Neural cell (in vitro differentiated cells): ENCODE measurements at regions not wholly inside any gene's neighbourhood (a gene's known extent, or its start where the extent isn't known, plus 50 kb on each side); places are given as distances from the start of the nearest gene placed in this dataset.

Experiments used
- EP300 ChIP-seq: fragments of 450-650 bp; conservative IDR thresholded peaks from 2 replicates; pipeline ENCODE4 v1.6.1; 2014; ENCODE audit warnings: antibody characterized with exemption, mild to moderate bottlenecking, moderate library complexity; ENCODE audit not compliant: poor library complexity, severe bottlenecking
- POLR2AphosphoS5 ChIP-seq: IDR thresholded peaks from 2 replicates; pipeline ENCODE4 v1.6.1; 2012
- RAD21 ChIP-seq: fragments of 450-650 bp; conservative IDR thresholded peaks from 2 replicates; pipeline ENCODE4 v1.6.1; 2014; ENCODE audit warnings: antibody characterized with exemption, mild to moderate bottlenecking, moderate library complexity
- SMC3 ChIP-seq: fragments of 450-650 bp; conservative IDR thresholded peaks from 2 replicates; pipeline ENCODE4 v1.6.1; 2014; ENCODE audit warnings: antibody characterized with exemption, mild to moderate bottlenecking, moderate library complexity; ENCODE audit not compliant: poor library complexity
- TF ChIP-seq, protein P1 (sequence below): fragments of 450-650 bp; IDR thresholded peaks from 2 replicates; pipeline ENCODE4 v1.5.1; 2014; ENCODE audit warnings: antibody characterized with exemption, mild to moderate bottlenecking, moderate library complexity; ENCODE audit not compliant: poor library complexity, severe bottlenecking
- TF ChIP-seq, protein P2 (sequence below): IDR thresholded peaks from 2 replicates; pipeline ENCODE4 v1.6.1; 2012; ENCODE audit warnings: borderline replicate concordance

DNA sequence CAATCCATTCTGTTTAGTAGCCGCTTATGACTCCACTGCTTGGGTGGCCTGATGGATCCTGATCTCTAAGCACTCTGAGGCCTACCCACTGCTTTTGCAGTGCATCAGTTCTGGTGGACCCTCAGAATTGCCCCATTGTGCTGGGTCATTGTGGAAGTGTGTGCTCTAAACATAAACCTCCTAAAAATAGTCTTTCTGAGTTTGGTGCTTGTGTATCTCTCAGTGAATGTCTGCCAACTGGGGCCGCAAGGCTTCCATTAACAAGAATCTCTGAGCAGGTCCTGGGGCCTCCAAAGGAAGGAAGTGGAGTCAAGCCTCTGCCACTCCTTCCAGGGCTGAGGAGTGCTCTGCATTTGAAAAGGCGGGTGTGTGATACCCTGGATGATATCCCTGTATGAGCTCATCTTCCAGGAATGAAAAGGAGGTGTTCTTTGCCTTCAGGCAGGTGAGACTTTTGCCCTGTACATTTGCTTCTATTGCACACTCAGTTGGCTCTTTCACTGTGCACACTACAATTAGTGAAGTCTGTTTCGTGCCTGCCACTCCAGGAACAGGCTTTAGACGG is 80.0 kb upstream of the CACNA2D3 start:
- TF ChIP-seq, protein P1, sequence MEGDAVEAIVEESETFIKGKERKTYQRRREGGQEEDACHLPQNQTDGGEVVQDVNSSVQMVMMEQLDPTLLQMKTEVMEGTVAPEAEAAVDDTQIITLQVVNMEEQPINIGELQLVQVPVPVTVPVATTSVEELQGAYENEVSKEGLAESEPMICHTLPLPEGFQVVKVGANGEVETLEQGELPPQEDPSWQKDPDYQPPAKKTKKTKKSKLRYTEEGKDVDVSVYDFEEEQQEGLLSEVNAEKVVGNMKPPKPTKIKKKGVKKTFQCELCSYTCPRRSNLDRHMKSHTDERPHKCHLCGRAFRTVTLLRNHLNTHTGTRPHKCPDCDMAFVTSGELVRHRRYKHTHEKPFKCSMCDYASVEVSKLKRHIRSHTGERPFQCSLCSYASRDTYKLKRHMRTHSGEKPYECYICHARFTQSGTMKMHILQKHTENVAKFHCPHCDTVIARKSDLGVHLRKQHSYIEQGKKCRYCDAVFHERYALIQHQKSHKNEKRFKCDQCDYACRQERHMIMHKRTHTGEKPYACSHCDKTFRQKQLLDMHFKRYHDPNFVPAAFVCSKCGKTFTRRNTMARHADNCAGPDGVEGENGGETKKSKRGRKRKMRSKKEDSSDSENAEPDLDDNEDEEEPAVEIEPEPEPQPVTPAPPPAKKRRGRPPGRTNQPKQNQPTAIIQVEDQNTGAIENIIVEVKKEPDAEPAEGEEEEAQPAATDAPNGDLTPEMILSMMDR = no peak
- TF ChIP-seq, protein P2, sequence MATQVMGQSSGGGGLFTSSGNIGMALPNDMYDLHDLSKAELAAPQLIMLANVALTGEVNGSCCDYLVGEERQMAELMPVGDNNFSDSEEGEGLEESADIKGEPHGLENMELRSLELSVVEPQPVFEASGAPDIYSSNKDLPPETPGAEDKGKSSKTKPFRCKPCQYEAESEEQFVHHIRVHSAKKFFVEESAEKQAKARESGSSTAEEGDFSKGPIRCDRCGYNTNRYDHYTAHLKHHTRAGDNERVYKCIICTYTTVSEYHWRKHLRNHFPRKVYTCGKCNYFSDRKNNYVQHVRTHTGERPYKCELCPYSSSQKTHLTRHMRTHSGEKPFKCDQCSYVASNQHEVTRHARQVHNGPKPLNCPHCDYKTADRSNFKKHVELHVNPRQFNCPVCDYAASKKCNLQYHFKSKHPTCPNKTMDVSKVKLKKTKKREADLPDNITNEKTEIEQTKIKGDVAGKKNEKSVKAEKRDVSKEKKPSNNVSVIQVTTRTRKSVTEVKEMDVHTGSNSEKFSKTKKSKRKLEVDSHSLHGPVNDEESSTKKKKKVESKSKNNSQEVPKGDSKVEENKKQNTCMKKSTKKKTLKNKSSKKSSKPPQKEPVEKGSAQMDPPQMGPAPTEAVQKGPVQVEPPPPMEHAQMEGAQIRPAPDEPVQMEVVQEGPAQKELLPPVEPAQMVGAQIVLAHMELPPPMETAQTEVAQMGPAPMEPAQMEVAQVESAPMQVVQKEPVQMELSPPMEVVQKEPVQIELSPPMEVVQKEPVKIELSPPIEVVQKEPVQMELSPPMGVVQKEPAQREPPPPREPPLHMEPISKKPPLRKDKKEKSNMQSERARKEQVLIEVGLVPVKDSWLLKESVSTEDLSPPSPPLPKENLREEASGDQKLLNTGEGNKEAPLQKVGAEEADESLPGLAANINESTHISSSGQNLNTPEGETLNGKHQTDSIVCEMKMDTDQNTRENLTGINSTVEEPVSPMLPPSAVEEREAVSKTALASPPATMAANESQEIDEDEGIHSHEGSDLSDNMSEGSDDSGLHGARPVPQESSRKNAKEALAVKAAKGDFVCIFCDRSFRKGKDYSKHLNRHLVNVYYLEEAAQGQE = no peak
- TF ChIP-seq POLR2AphosphoS5 (no peak), EP300 (no peak), RAD21 (no peak), SMC3 (no peak)
